ENCODE measurements at regions not wholly inside any gene's neighbourhood (a gene's known extent, or its start where the extent isn't known, plus 50 kb on each side); places are given as distances from the start of the nearest gene placed in this dataset.

- Histone ChIP-seq H4K8ac (ENCODE audit: extremely low read depth, insufficient read depth, low read length) (no peak overlapping the region), H3K14ac (ENCODE audit: insufficient read length) (no peak overlapping the region), H2AFZ (ENCODE audit: low read length) (no peak overlapping the region), H3K4ac (replicated peaks; ENCODE audit: insufficient read length, low read depth, low read length) (no peak overlapping the region), H3K4me1 (replicated peaks in 1 of 4; ENCODE audit: control insufficient read depth in 3 of 4, insufficient read depth in 4 of 4, low read length in 3 of 4) (no peaks in the 10 kb centered on the region), H3K79me2 (ENCODE audit: control insufficient read depth in 1 of 2, insufficient read depth in 2 of 2, low read length in 2 of 2) (no peaks in the 10 kb centered on the region), H3K9me3 (ENCODE audit: insufficient read depth in 2 of 2, low read depth in 1 of 2, low read length in 1 of 2) (peaks cover 2 to 6% of the 10 kb centered on the region in 2 experiments; a peak in 2 of 4 replicates), H3K18ac (ENCODE audit: extremely low read depth, low read length) (no peak overlapping the region), H3K23me2 (ENCODE audit: low read depth, low read length) (no peaks in the 10 kb centered on the region), H4K20me1 (replicated peaks in 1 of 2; ENCODE audit: control insufficient read depth in 1 of 2, insufficient read depth in 2 of 2, low read length in 2 of 2) (no peaks in the 10 kb centered on the region), H3K27ac (ENCODE audit: low read depth, low read length) (no peak overlapping the region), H2BK12ac (ENCODE audit: low read depth, low read length) (no peak overlapping the region), H3K4me2 (ENCODE audit: insufficient read depth in 1 of 2, low read depth in 2 of 2, low read length in 2 of 2) (no peak overlapping the region), H2BK5ac (ENCODE audit: low read depth, low read length) (no peak overlapping the region), H4K91ac (replicated peaks; ENCODE audit: insufficient read length, low read length) (no peak overlapping the region), H3K36me3 (ENCODE audit: control insufficient read depth in 2 of 4, insufficient read depth in 4 of 4, low read length in 3 of 4) (no peaks in the 10 kb centered on the region), H2BK120ac (replicated peaks; ENCODE audit: low read depth, low read length) (no peak overlapping the region), H4K5ac (ENCODE audit: insufficient read length, low read depth, low read length) (no peak overlapping the region), H3K27me3 (replicated peaks in 1 of 4; ENCODE audit: control insufficient read depth in 3 of 4, extremely low read depth in 1 of 4, insufficient read depth in 3 of 4, low read length in 3 of 4) (no peaks in the 10 kb centered on the region), H2AK5ac (ENCODE audit: low read depth, low read length) (no peak overlapping the region), H3K79me1 (ENCODE audit: low read depth, low read length) (no peaks in the 10 kb centered on the region), H2BK20ac (ENCODE audit: low read length) (no peak overlapping the region), H3K56ac (replicated peaks; ENCODE audit: insufficient read length, low read depth, low read length) (no peak overlapping the region), H3K23ac (ENCODE audit: insufficient read length) (no peak overlapping the region), H2BK15ac (ENCODE audit: low read length) (no peak overlapping the region), H3K4me3 (ENCODE audit: extremely low read depth in 1 of 4, insufficient read depth in 2 of 4, low read depth in 3 of 4, low read length in 4 of 4) (no peak overlapping the region), H3K9ac (replicated peaks in 1 of 4; ENCODE audit: extremely low read depth in 1 of 4, low read depth in 3 of 4, low read length in 3 of 4) (no peak overlapping the region)
- no peak for TF ChIP-seq RFX5 (IDR thresholded peaks at IDR 0.05; ENCODE audit: borderline replicate concordance, low read depth, low read length)
- no peak for TF ChIP-seq EZH2 (IDR thresholded peaks at IDR 0.05; ENCODE audit: low read depth, low read length, severe bottlenecking)
- no peak for TF ChIP-seq JUND (IDR thresholded peaks at IDR 0.05; ENCODE audit: low read length)
- TF ChIP-seq SIRT6 (IDR thresholded peaks at IDR 0.05; ENCODE audit: low read length), result no peak
- TF ChIP-seq E2F6 (IDR thresholded peaks at IDR 0.05), result no peak
- no peak for TF ChIP-seq SAP30 (IDR thresholded peaks at IDR 0.05; ENCODE audit: insufficient read depth, insufficient replicate concordance, low read length)
- TF ChIP-seq RNF2 (IDR thresholded peaks at IDR 0.05; ENCODE audit: borderline replicate concordance, low read depth, low read length, missing control alignments, poor library complexity, severe bottlenecking), result no peak
- no peak for TF ChIP-seq SP2 (IDR thresholded peaks at IDR 0.05; ENCODE audit: low read length)
- TF ChIP-seq YY1 (IDR thresholded peaks at IDR 0.05; ENCODE audit: low read depth, low read length), result no peak
- TF ChIP-seq BCL11A (IDR thresholded peaks at IDR 0.05; ENCODE audit: low read depth in 2 of 2, low read length in 2 of 2), result no peak
- TF ChIP-seq POLR2AphosphoS5 (IDR thresholded peaks at IDR 0.05; ENCODE audit: low read depth, low read length), result no peak
- DNase-seq (ENCODE audit: low read depth in 1 of 2, low spot score in 2 of 2), result no peak
- ChIA-PET POLR2A (ENCODE audit: partially characterized antibody) (no interaction called here), CTCF (ENCODE audit: partially characterized antibody) (interaction anchor here (1.4 kb wide), 1 partner anchor 21 kb away, joined by 3 read pairs; no protein-coding TSS in a partner anchor)
- no peak for FAIRE-seq
- 100% methylated on average over 2 of the region's 2 CpGs; no CpG with 5 or more reads in 1 of the 2 experiments for WGBS, 2 experiments (ENCODE audit: extremely low coverage in 1 of 2, insufficient coverage in 1 of 2, insufficient read length in 1 of 2, insufficient replicate concordance in 2 of 2, low coverage in 1 of 2, low lambda C conversion rate in 2 of 2, missing lambda C conversion rate in 1 of 2)
Measured at GRCh38 chr4:149101649-149102048, 659.4 kb upstream of the NR3C2 start.

All from H1 (cell line).